Upper lobe of left lung (tissue), 4 donors: ENCODE measurements at regions not wholly inside any gene's neighbourhood (a gene's known extent, or its start where the extent isn't known, plus 50 kb on each side); places are given as distances from the start of the nearest gene placed in this dataset.

Source experiments
- CTCF ChIP-seq, 6 experiments: fragments of 450-650 bp in 4 of 6; fragments of 200-600 bp in 2 of 6; sonication (generic) in 2 of 6; IDR thresholded peaks; one replicate each; pipeline ENCODE4 v1.5.1; 2016 to 2019; ENCODE audit warnings: antibody characterized with exemption in 6 of 6
- EP300 ChIP-seq, 4 donors: sonication (generic); formaldehyde crosslinking; IDR thresholded peaks; one replicate each; pipeline ENCODE4 v1.5.1; 2017; ENCODE audit warnings: antibody characterized with exemption in 4 of 4, control low read depth in 2 of 4
- POLR2A ChIP-seq, 4 donors: fragments of 450-650 bp; IDR thresholded peaks; one replicate each; pipeline ENCODE4 v1.5.1; 2016 to 2017; ENCODE audit warnings: antibody characterized with exemption in 4 of 4, mild to moderate bottlenecking in 2 of 4
- POLR2AphosphoS5 ChIP-seq, 2 donors: sonication (generic); formaldehyde crosslinking; IDR thresholded peaks; one replicate each; pipeline ENCODE4 v1.5.1; 2017; ENCODE audit warnings: antibody characterized with exemption in 2 of 2

GRCh38 chr5:21199087-21199486 is 1211.1 kb upstream of the CDH18 start:
- TF ChIP-seq CTCF (IDR thresholded peaks at IDR 0.05) (no peak), POLR2AphosphoS5 (IDR thresholded peaks at IDR 0.05) (no peak), POLR2A (IDR thresholded peaks at IDR 0.05) (no peak), EP300 (IDR thresholded peaks at IDR 0.05) (no peak)
